Suprapubic skin (tissue), 4 donors: ENCODE measurements at regions not wholly inside any gene's neighbourhood (a gene's known extent, or its start where the extent isn't known, plus 50 kb on each side); places are given as distances from the start of the nearest gene placed in this dataset.

Experiments used
- EP300 ChIP-seq: sonication (generic); formaldehyde crosslinking; IDR thresholded peaks from one replicate; pipeline ENCODE4 v1.6.1; 2017; ENCODE audit warnings: antibody characterized with exemption
- POLR2AphosphoS5 ChIP-seq, 3 donors: sonication (generic); formaldehyde crosslinking; IDR thresholded peaks; one replicate each; pipeline ENCODE4 v1.6.1; 2017; ENCODE audit warnings: antibody characterized with exemption in 3 of 3
- TF ChIP-seq, protein P1 (sequence below), 2 donors: fragments of 200-600 bp in 1 of 2; fragments of 450-650 bp in 1 of 2; sonication (generic) in 1 of 2; IDR thresholded peaks; one replicate each; pipeline ENCODE4 v1.5.1; 2016 to 2019; ENCODE audit warnings: antibody characterized with exemption in 2 of 2, mild to moderate bottlenecking in 1 of 2, moderate library complexity in 1 of 2

DNA sequence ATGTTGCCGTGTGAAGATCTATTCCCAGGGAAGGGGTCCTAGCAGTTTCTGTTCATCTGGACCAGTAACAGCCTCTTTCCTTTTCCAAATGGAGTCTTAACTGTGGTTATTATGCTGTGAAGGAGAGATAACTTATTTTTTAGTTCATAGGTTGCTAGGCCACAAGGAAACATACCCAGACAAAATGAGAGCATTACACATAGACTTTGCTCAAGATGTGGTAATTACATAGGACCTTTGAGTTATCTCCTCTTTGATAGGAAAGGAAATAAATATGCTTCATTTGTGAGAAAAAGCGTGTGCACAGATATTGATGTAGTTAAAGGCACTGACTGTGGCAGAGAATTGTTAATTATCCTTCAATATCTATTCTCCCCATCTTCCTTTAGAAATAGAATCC lies 52.5 kb upstream of the SNX2 start:
- TF ChIP-seq, protein P1, sequence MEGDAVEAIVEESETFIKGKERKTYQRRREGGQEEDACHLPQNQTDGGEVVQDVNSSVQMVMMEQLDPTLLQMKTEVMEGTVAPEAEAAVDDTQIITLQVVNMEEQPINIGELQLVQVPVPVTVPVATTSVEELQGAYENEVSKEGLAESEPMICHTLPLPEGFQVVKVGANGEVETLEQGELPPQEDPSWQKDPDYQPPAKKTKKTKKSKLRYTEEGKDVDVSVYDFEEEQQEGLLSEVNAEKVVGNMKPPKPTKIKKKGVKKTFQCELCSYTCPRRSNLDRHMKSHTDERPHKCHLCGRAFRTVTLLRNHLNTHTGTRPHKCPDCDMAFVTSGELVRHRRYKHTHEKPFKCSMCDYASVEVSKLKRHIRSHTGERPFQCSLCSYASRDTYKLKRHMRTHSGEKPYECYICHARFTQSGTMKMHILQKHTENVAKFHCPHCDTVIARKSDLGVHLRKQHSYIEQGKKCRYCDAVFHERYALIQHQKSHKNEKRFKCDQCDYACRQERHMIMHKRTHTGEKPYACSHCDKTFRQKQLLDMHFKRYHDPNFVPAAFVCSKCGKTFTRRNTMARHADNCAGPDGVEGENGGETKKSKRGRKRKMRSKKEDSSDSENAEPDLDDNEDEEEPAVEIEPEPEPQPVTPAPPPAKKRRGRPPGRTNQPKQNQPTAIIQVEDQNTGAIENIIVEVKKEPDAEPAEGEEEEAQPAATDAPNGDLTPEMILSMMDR (IDR thresholded peaks at IDR 0.05) = no peak
- no peak for TF ChIP-seq EP300
- TF ChIP-seq POLR2AphosphoS5 (IDR thresholded peaks at IDR 0.05) = no peak
